GM12865 (cell line): ENCODE measurements at regions not wholly inside any gene's neighbourhood (a gene's known extent, or its start where the extent isn't known, plus 50 kb on each side); places are given as distances from the start of the nearest gene placed in this dataset.
A peak's percentile ranks its signal among the peaks of the same experiment; 100 is the strongest.

Experiments used
- DNase-seq: peaks from one replicate; pipeline ENCODE4 v3.0.0; 2010; ENCODE audit warnings: low read depth
- H3K4me3 ChIP-seq: 2 replicates; pipeline ENCODE4 v1.5.1; 2011; ENCODE audit warnings: mild to moderate bottlenecking, low read depth, low read length, control low read depth
- CTCF ChIP-seq: IDR thresholded peaks from 2 replicates; pipeline ENCODE4 v1.5.1; 2011; ENCODE audit warnings: low read length, control low read depth, low read depth, inconsistent platforms; ENCODE audit not compliant: insufficient read depth; ENCODE audit errors: missing control alignments

DNA sequence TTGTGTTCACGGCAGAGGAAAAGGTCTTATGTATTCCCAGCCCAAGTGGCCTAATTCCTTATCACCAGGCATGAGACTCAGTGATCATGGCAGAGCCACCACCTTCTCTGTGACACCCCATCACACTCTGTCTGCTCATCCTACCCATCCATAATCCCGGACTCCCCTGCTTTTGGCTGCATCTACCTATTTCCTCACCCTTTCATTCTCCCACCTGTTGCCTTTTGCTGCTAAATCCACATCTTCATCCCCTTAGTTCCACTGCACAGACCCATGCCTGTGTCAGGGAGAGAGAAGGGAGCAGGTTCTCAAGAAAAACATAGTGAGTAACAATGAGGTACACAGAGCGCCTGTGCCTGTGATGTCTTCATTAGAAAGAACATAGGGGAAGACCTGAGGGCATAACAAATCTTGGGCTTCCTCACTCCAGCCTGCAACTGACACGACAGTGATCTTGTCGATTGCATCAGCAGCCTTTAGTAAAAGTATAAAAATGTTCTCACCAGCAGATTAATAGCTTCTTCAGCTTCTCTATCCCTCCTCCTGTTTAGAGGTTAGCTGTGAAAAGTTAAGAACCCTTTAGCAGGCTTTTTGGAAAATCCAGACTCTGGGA lies 246.5 kb upstream of the SPRED2 start:
- no peak for TF ChIP-seq CTCF
- no peak overlapping the region for H3K4me3 ChIP-seq
- no peak for DNase-seq

DNA sequence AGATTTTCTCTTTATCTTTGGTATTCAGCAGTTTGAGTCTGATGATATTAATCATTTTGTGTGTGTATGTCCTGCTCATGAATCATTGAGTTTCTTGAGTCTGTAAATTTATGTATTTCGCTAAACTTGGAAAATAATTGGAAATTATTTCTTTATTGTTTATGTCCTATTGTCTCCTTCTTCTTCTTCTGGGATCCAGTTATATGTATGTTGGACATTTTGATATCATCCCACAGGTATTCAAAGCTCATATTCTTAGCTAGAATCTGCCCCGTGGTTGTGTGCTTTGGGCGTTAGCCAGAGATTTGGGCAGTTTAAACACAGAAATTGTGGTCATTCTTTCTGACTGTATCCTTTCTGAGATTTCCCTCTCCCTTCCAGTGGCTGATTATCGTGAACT lies 243.0 kb upstream of the SPRED2 start:
- no peak overlapping the region for H3K4me3 ChIP-seq
- DNase-seq = no peak
- TF ChIP-seq CTCF = no peak

GRCh38 chr2:65671670-65672242 lies 239.4 kb upstream of the SPRED2 start:
- TF ChIP-seq CTCF = peak; percentile 17
- DNase-seq = no peak
- no peak overlapping the region for H3K4me3 ChIP-seq

DNA sequence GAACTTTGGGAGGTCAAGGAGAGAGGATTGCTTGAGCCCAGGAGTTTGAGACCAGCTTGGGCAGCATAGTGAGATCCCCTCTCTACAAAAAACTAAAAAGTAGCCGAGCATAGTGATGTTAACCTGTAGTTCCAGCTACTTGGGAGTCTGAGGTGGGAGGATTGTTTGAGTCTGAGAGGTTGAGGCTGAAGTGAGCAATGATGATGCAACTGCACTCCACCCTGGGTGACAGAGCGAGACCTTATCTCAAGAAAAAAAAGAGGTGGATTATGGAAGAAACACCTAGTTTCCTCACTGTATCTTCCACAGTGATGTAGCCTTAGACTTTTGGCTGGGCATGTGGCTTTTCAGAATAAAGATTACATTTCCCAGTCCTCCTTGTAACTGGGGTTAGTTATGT lies 237.2 kb upstream of the SPRED2 start:
- no peak for TF ChIP-seq CTCF
- no peak for DNase-seq
- H3K4me3 ChIP-seq = no peak overlapping the region

- no peak for TF ChIP-seq CTCF
- no peak overlapping the region for H3K4me3 ChIP-seq
- no peak for DNase-seq
These were observed 236.3 kb upstream of the SPRED2 start for GRCh38 chr2:65668744-65669143.

GRCh38 chr2:65666156-65666725 lies 233.8 kb upstream of the SPRED2 start:
- H3K4me3 ChIP-seq = no peak overlapping the region; the same call in 1 of the 2 replicates
- peak; percentile 89 for DNase-seq

More at GRCh38 chr2:65666156-65666725, 233.8 kb upstream of the SPRED2 start:
- TF ChIP-seq CTCF = no peak
